Dedifferentiated amniotic fluid mesenchymal stem cell (primary cell): ENCODE measurements at regions not wholly inside any gene's neighbourhood (a gene's known extent, or its start where the extent isn't known, plus 50 kb on each side); places are given as distances from the start of the nearest gene placed in this dataset.
"Not testable (repeated sequence)": the region's sequence is repeated elsewhere in the genome, so short reads cannot be mapped to it uniquely, and the experiment has no call there.

Source experiments
- DNase-seq: peaks from one replicate; pipeline ENCODE4 v3.0.0-alpha.2; 2016; ENCODE audit errors: extremely low spot score

- no peak for DNase-seq
Measured at GRCh38 chr9:11144746-11145145, 531.9 kb upstream of the PTPRD start.

GRCh38 chr9:11148189-11148588, 535.4 kb upstream of the PTPRD start:
- DNase-seq, result no peak

GRCh38 chr9:11149065-11149464, 536.3 kb upstream of the PTPRD start:
- DNase-seq, result no peak

GRCh38 chr9:11158063-11158462, 545.3 kb upstream of the PTPRD start:
- no peak for DNase-seq

- no peak for DNase-seq
Measured at GRCh38 chr9:11158676-11159075, 545.9 kb upstream of the PTPRD start.

- DNase-seq, result no peak
Measured at GRCh38 chr9:11159318-11159862, 546.6 kb upstream of the PTPRD start.

- no peak for DNase-seq
Measured at GRCh38 chr9:11163843-11164242, 551.0 kb upstream of the PTPRD start.

GRCh38 chr9:11182001-11182400, 569.2 kb upstream of the PTPRD start:
- DNase-seq, result no peak

- DNase-seq, result no peak
Measured at GRCh38 chr9:11190719-11191118, 577.9 kb upstream of the PTPRD start.

- no peak for DNase-seq
Measured at GRCh38 chr9:11192993-11193392, 580.2 kb upstream of the PTPRD start.

GRCh38 chr9:11194246-11194645, 581.4 kb upstream of the PTPRD start:
- no peak for DNase-seq

- not testable (repeated sequence) for DNase-seq
Measured at GRCh38 chr9:11196840-11197365, 584.1 kb upstream of the PTPRD start.

- DNase-seq, result no peak
Measured at GRCh38 chr9:11199335-11199734, 586.5 kb upstream of the PTPRD start.

- no peak for DNase-seq
Measured at GRCh38 chr9:11204521-11204920, 591.7 kb upstream of the PTPRD start.

- DNase-seq, result no peak
Measured at GRCh38 chr9:11206925-11207324, 594.1 kb upstream of the PTPRD start.

GRCh38 chr9:11233696-11234095, 620.9 kb upstream of the PTPRD start:
- DNase-seq, result no peak

GRCh38 chr9:11235061-11235460, 622.3 kb upstream of the PTPRD start:
- DNase-seq, result no peak

- DNase-seq, result no peak
Measured at GRCh38 chr9:11241779-11242178, 629.0 kb upstream of the PTPRD start.

- no peak for DNase-seq
Measured at GRCh38 chr9:11257992-11258391, 645.2 kb upstream of the PTPRD start.

GRCh38 chr9:11269036-11269435, 656.2 kb upstream of the PTPRD start:
- no peak for DNase-seq

GRCh38 chr9:11275158-11275695, 662.4 kb upstream of the PTPRD start:
- DNase-seq, result no peak

- no peak for DNase-seq
Measured at GRCh38 chr9:11312966-11313365, 700.2 kb upstream of the PTPRD start.

- no peak for DNase-seq
Measured at GRCh38 chr9:11318946-11319345, 706.1 kb upstream of the PTPRD start.

GRCh38 chr9:11319538-11319937, 706.7 kb upstream of the PTPRD start:
- DNase-seq, result no peak
